Gastrocnemius medialis (tissue), 4 donors: ENCODE measurements at regions not wholly inside any gene's neighbourhood (a gene's known extent, or its start where the extent isn't known, plus 50 kb on each side); places are given as distances from the start of the nearest gene placed in this dataset.
"Not testable (repeated sequence)": the region's sequence is repeated elsewhere in the genome, so short reads cannot be mapped to it uniquely, and the experiment has no call there.

Experiments
- CTCF ChIP-seq, 5 experiments: fragments of 450-650 bp in 3 of 5; fragments of 200-600 bp in 2 of 5; sonication (generic) in 2 of 5; IDR thresholded peaks in 4 of 5; conservative IDR thresholded peaks in 1 of 5; 1 replicate in 4 of 5; 2 replicates in 1 of 5; pipeline ENCODE4 v1.5.1; 2016 to 2019; ENCODE audit warnings: antibody characterized with exemption in 5 of 5, mild to moderate bottlenecking in 3 of 5, moderate library complexity in 3 of 5
- POLR2A ChIP-seq, 2 donors: fragments of 450-650 bp; IDR thresholded peaks; one replicate each; pipeline ENCODE4 v1.6.1; 2017; ENCODE audit warnings: antibody characterized with exemption in 2 of 2, mild to moderate bottlenecking in 2 of 2, moderate library complexity in 2 of 2

DNA sequence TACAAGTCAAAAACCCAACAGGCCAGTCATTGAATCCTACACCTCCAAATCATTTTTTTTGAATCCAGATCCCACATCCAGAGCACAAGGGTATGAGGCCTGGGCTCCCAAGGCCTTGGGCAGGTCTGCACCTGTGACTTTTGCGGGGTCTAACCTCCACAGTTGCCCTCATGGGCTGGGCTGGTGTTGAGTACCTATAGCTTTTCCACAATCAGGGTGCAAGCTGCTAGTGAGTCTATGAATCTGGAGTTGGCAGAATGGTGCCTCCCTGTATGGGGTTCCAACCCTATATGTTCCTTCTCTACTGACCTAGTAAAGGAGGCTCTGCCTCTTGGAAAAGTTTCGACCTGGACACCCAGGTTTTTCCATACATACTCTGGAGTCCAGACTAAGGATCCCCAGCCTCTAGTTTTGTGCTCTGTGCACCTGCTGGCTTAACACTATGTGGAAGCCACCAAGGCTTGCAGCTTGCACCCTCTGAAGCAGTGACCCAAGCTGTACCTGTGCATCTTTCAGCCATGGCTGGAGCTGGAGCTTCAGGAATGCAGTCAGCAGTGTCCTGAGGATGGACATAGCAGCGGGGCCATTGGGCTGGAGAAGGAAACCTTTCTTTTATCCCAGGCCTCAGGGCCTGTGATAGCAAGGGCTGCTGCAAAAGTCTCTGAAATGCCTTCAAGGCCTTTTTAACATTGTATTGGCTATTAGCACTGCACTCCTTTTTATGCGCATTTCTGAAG, 233.6 kb downstream of the CWH43 start:
- TF ChIP-seq CTCF (IDR thresholded peaks at IDR 0.05 in 4 of 5, conservative IDR thresholded peaks at IDR 0.05 in 1 of 5); POLR2A (IDR thresholded peaks at IDR 0.05): not testable (repeated sequence)
